Fibroblast of pulmonary artery (primary cell): ENCODE measurements at regions not wholly inside any gene's neighbourhood (a gene's known extent, or its start where the extent isn't known, plus 50 kb on each side); places are given as distances from the start of the nearest gene placed in this dataset.

Experiments
- DNase-seq: peaks from one replicate; pipeline ENCODE4 v3.0.0-alpha.2; 2010; ENCODE audit warnings: low read depth
- H3K4me3 ChIP-seq: replicated peaks from 2 replicates; pipeline ENCODE4 v1.5.1; 2011; ENCODE audit warnings: low read depth, mild to moderate bottlenecking, control low read depth, low read length, moderate library complexity
- TF ChIP-seq, protein P1 (sequence below): IDR thresholded peaks from 2 replicates; pipeline ENCODE4 v1.5.1; 2011; ENCODE audit warnings: mild to moderate bottlenecking, control low read depth, low read length, inconsistent platforms; ENCODE audit errors: missing control alignments

- TF ChIP-seq, protein P1, sequence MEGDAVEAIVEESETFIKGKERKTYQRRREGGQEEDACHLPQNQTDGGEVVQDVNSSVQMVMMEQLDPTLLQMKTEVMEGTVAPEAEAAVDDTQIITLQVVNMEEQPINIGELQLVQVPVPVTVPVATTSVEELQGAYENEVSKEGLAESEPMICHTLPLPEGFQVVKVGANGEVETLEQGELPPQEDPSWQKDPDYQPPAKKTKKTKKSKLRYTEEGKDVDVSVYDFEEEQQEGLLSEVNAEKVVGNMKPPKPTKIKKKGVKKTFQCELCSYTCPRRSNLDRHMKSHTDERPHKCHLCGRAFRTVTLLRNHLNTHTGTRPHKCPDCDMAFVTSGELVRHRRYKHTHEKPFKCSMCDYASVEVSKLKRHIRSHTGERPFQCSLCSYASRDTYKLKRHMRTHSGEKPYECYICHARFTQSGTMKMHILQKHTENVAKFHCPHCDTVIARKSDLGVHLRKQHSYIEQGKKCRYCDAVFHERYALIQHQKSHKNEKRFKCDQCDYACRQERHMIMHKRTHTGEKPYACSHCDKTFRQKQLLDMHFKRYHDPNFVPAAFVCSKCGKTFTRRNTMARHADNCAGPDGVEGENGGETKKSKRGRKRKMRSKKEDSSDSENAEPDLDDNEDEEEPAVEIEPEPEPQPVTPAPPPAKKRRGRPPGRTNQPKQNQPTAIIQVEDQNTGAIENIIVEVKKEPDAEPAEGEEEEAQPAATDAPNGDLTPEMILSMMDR: no peak
- no peak for DNase-seq
- no peak overlapping the region for H3K4me3 ChIP-seq
These were observed 191.8 kb upstream of the LRFN2 start for GRCh38 chr6:40778918-40779317.

GRCh38 chr6:40778196-40778595 lies 191.0 kb upstream of the LRFN2 start:
- H3K4me3 ChIP-seq: no peak overlapping the region
- TF ChIP-seq, protein P1: no peak
- peak; percentile 7 for DNase-seq

GRCh38 chr6:40774932-40775331 lies 187.8 kb upstream of the LRFN2 start:
- no peak for DNase-seq
- TF ChIP-seq, protein P1: no peak
- no peak overlapping the region for H3K4me3 ChIP-seq

GRCh38 chr6:40770794-40771193 lies 183.6 kb upstream of the LRFN2 start:
- no peak for DNase-seq
- no peak overlapping the region for H3K4me3 ChIP-seq
- TF ChIP-seq, protein P1: no peak

- H3K4me3 ChIP-seq: no peak overlapping the region
- DNase-seq: no peak
- TF ChIP-seq, protein P1: no peak
These were observed 177.6 kb upstream of the LRFN2 start for GRCh38 chr6:40764726-40765125.

- no peak overlapping the region for H3K4me3 ChIP-seq
- TF ChIP-seq, protein P1: no peak
- no peak for DNase-seq
These were observed 175.8 kb upstream of the LRFN2 start for GRCh38 chr6:40762981-40763380.

- DNase-seq: no peak
- no peak overlapping the region for H3K4me3 ChIP-seq
- TF ChIP-seq, protein P1: no peak
These were observed 173.7 kb upstream of the LRFN2 start for GRCh38 chr6:40760887-40761286.
